CD14-positive monocyte (primary cell): ENCODE measurements at regions not wholly inside any gene's neighbourhood (a gene's known extent, or its start where the extent isn't known, plus 50 kb on each side); places are given as distances from the start of the nearest gene placed in this dataset.

ENCODE experiments used
- DNase-seq, 3 donors: peaks; one replicate each; pipeline ENCODE4 v3.0.0-alpha.2; 2011 to 2022
- H2AFZ ChIP-seq: 2 replicates; pipeline ENCODE4 v1.6.0; 2012; ENCODE audit warnings: mild to moderate bottlenecking, low read depth, low read length, inconsistent platforms; ENCODE audit not compliant: insufficient read depth, poor library complexity, severe bottlenecking
- H3K27ac ChIP-seq, 2 donors: 1 replicate in 1 of 2; 2 replicates in 1 of 2; pipeline ENCODE4 v1.5.1; 2012 to 2013; ENCODE audit warnings: low read length in 2 of 2, control low read depth in 1 of 2, inconsistent platforms in 1 of 2, low read depth in 1 of 2, mild to moderate bottlenecking in 1 of 2
- H3K27me3 ChIP-seq, 2 donors: one replicate each; pipeline versions ENCODE4 v1.6.0 to v1.6.1; 2011 to 2013; ENCODE audit warnings: low read length in 2 of 2; ENCODE audit not compliant: control insufficient read depth in 2 of 2, insufficient read depth in 2 of 2
- H3K36me3 ChIP-seq, 2 donors: replicated peaks in 1 of 2; 1 replicate in 1 of 2; 2 replicates in 1 of 2; pipeline versions ENCODE4 v1.5.1 to v1.6.1; 2012 to 2013; ENCODE audit warnings: low read length in 2 of 2, control low read depth in 1 of 2, inconsistent platforms in 1 of 2, mild to moderate bottlenecking in 1 of 2; ENCODE audit not compliant: insufficient read depth in 2 of 2, control insufficient read depth in 1 of 2
- H3K4me1 ChIP-seq, 2 donors: 1 replicate in 1 of 2; 2 replicates in 1 of 2; pipeline versions ENCODE4 v1.5.1 to v1.6.1; 2012 to 2013; ENCODE audit warnings: low read length in 2 of 2, control low read depth in 1 of 2, inconsistent platforms in 1 of 2, mild to moderate bottlenecking in 1 of 2, moderate library complexity in 1 of 2; ENCODE audit not compliant: insufficient read depth in 2 of 2, control insufficient read depth in 1 of 2
- H3K4me2 ChIP-seq: replicated peaks from 2 replicates; pipeline ENCODE3; 2012; ENCODE audit warnings: low read length, moderate library complexity, mild to moderate bottlenecking; ENCODE audit not compliant: poor library complexity, severe bottlenecking; ENCODE audit errors: extremely low read depth
- H3K4me3 ChIP-seq, 3 experiments: fragments of 200-600 bp in 1 of 3; sonication (generic) in 1 of 3; replicated peaks in 1 of 3; 1 replicate in 2 of 3; 2 replicates in 1 of 3; pipeline ENCODE4 v1.5.1; 2011 to 2013; ENCODE audit warnings: low read length in 3 of 3, mild to moderate bottlenecking in 3 of 3, control low read depth in 2 of 3, low read depth in 2 of 3, inconsistent platforms in 1 of 3, moderate library complexity in 1 of 3
- H3K79me2 ChIP-seq: 2 replicates; pipeline ENCODE4 v1.6.0; 2012; ENCODE audit warnings: mild to moderate bottlenecking, control low read depth, inconsistent platforms, low read length, moderate library complexity; ENCODE audit not compliant: insufficient read depth
- H3K9ac ChIP-seq: 2 replicates; pipeline ENCODE4 v1.6.0; 2017; ENCODE audit warnings: low read length, mild to moderate bottlenecking; ENCODE audit not compliant: insufficient read depth, poor library complexity, severe bottlenecking
- H3K9me3 ChIP-seq, 2 donors: replicated peaks in 1 of 2; 1 replicate in 1 of 2; 2 replicates in 1 of 2; pipeline versions ENCODE4 v1.5.1 to v1.6.1; 2012 to 2013; ENCODE audit warnings: low read length in 2 of 2, control low read depth in 1 of 2; ENCODE audit not compliant: control insufficient read depth in 1 of 2, insufficient read depth in 1 of 2
- H4K20me1 ChIP-seq: 2 replicates; pipeline ENCODE4 v1.6.0; 2012; ENCODE audit warnings: mild to moderate bottlenecking, low read length, control low read depth, moderate library complexity; ENCODE audit not compliant: insufficient read depth
- H3K27ac Mint-ChIP-seq, 7 donors: one replicate each; pipeline ENCODE4 v1.8.0; 2020; ENCODE audit warnings: mild to moderate bottlenecking in 7 of 7, mixed read lengths in 7 of 7, moderate library complexity in 6 of 7, inconsistent platforms in 2 of 7
- H3K27me3 Mint-ChIP-seq, 3 donors: one replicate each; pipeline ENCODE4 v1.8.0; 2021 to 2022; ENCODE audit warnings: low read depth in 3 of 3, mild to moderate bottlenecking in 3 of 3, mixed read lengths in 3 of 3, moderate library complexity in 3 of 3, inconsistent platforms in 1 of 3
- H3K36me3 Mint-ChIP-seq, 2 donors: one replicate each; pipeline ENCODE4 v1.8.0; 2020; ENCODE audit warnings: mixed read lengths in 2 of 2, inconsistent platforms in 1 of 2, mild to moderate bottlenecking in 1 of 2
- H3K4me1 Mint-ChIP-seq: one replicate; pipeline ENCODE4 v1.8.0; 2020; ENCODE audit warnings: mild to moderate bottlenecking, mixed read lengths
- H3K4me3 Mint-ChIP-seq, 2 donors: one replicate each; pipeline ENCODE4 v1.8.0; 2020; ENCODE audit warnings: mild to moderate bottlenecking in 2 of 2, mixed read lengths in 2 of 2, moderate library complexity in 1 of 2
- H3K9me3 Mint-ChIP-seq, 7 donors: one replicate each; pipeline ENCODE4 v1.8.0; 2020 to 2022; ENCODE audit warnings: mixed read lengths in 7 of 7, mild to moderate bottlenecking in 6 of 7, moderate library complexity in 6 of 7, inconsistent platforms in 2 of 7
- CTCF ChIP-seq: fragments of 200-600 bp; IDR thresholded peaks from one replicate; pipeline ENCODE4 v1.8.0; 2022; ENCODE audit warnings: antibody characterized with exemption, mild to moderate bottlenecking
- WGBS: methylation state at CpG from one replicate; pipeline ENCODE4 v1.1.5; 2013; ENCODE audit warnings: missing lambda C conversion rate; ENCODE audit not compliant: insufficient coverage; 5-methylcytosine and 5-hydroxymethylcytosine counted together
- intact Hi-C, 2 donors: fragments of 100-400 bp; cut with micrococcal nuclease; formaldehyde crosslinking; loops; one replicate each; pipeline versions ENCODE4 v1.15.0 to v1.15.1; 2023

GRCh38 chr5:15003511-15003920 is 131.9 kb upstream of the ANKH start:
- Histone ChIP-seq H3K4me2 (no peak overlapping the region), H2AFZ (no peak overlapping the region), H3K9me3 (no peaks in the 10 kb centered on the region), H3K27ac (no peak overlapping the region), H4K20me1 (no peaks in the 10 kb centered on the region), H3K79me2 (no peaks in the 10 kb centered on the region), H3K27me3 (peaks cover 0 to 6% of the 10 kb centered on the region in 2 donors), H3K4me1 (peaks cover 22 to 32% of the 10 kb centered on the region in 2 donors), H3K9ac (no peak overlapping the region), H3K4me3 (no peak overlapping the region), H3K36me3 (no peaks in the 10 kb centered on the region)
- Mint-ChIP-seq H3K4me3 (no peak overlapping the region), H3K9me3 (peaks cover 0 to 1% (median 0%) of the 10 kb centered on the region in 7 donors), H3K27ac (peak overlapping the region in 1 of 7 donors; percentile 8), H3K27me3 (peaks cover 5 to 18% (median 9%) of the 10 kb centered on the region in 3 donors), H3K4me1 (peaks cover 27% of the 10 kb centered on the region), H3K36me3 (no peaks in the 10 kb centered on the region)
- peak; percentile 44 to 64 (median 61) for DNase-seq
- TF ChIP-seq CTCF = peak; percentile 82
- intact Hi-C loops = loop anchor here (2.0 to 10.0 kb wide), 5 partner anchors 46 to 277 kb away; partner anchors contain the start of gene ANKH (in 1 of the 2)
- no CpG with 5 or more reads among the region's 4 CpGs for WGBS

GRCh38 chr5:15002791-15003190 is 131.2 kb upstream of the ANKH start:
- H4K20me1 ChIP-seq = no peaks in the 10 kb centered on the region
- WGBS = 83% methylated on average over 1 of the region's 2 CpGs
- no peak overlapping the region for H3K4me3 Mint-ChIP-seq
- H3K36me3 ChIP-seq = no peaks in the 10 kb centered on the region
- peaks cover 5 to 17% (median 9%) of the 10 kb centered on the region in 3 donors for H3K27me3 Mint-ChIP-seq
- H3K4me3 ChIP-seq = no peak overlapping the region
- DNase-seq = no peak
- peaks cover 0 to 6% of the 10 kb centered on the region in 2 donors for H3K27me3 ChIP-seq
- no peak overlapping the region for H3K9ac ChIP-seq
- no peaks in the 10 kb centered on the region for H3K36me3 Mint-ChIP-seq
- peaks cover 0 to 1% (median 0%) of the 10 kb centered on the region in 7 donors for H3K9me3 Mint-ChIP-seq
- no peak overlapping the region for H3K4me2 ChIP-seq
- TF ChIP-seq CTCF = no peak
- H3K79me2 ChIP-seq = no peaks in the 10 kb centered on the region
- no peak overlapping the region for H3K27ac ChIP-seq
- peaks cover 29 to 40% of the 10 kb centered on the region in 2 donors for H3K4me1 ChIP-seq
- H3K4me1 Mint-ChIP-seq = peaks cover 34% of the 10 kb centered on the region
- H2AFZ ChIP-seq = no peak overlapping the region
- no peaks in the 10 kb centered on the region for H3K9me3 ChIP-seq
- intact Hi-C loops = loop anchor here (2.0 to 10.0 kb wide), 5 partner anchors 45 to 276 kb away; partner anchors contain the start of gene ANKH (in 1 of the 2)
- peak overlapping the region in 1 of 7 donors; percentile 49 for H3K27ac Mint-ChIP-seq
